Keratinocyte (primary cell): ENCODE measurements at regions not wholly inside any gene's neighbourhood (a gene's known extent, or its start where the extent isn't known, plus 50 kb on each side); places are given as distances from the start of the nearest gene placed in this dataset.

Experiments used
- DNase-seq: peaks from one replicate; pipeline ENCODE4 v3.0.0-alpha.2; 2011; ENCODE audit warnings: low read depth, missing footprints, low spot score
- FAIRE-seq: peaks from 2 replicates; lab custom pipeline; 2011; peaks lifted over from hg19 to GRCh38; lab: Jason Lieb, UNC
- H2AFZ ChIP-seq: 2 replicates; pipeline ENCODE4 v1.6.0; 2012; ENCODE audit warnings: low read length, control low read depth, inconsistent platforms; ENCODE audit not compliant: control insufficient read depth
- H3K27ac ChIP-seq: 2 replicates; pipeline ENCODE4 v1.5.1; 2011; ENCODE audit warnings: low read length; ENCODE audit not compliant: control insufficient read depth, insufficient read depth
- H3K27me3 ChIP-seq: 3 replicates; pipeline ENCODE4 v1.6.0; 2011; ENCODE audit warnings: low read length; ENCODE audit not compliant: control insufficient read depth, insufficient read depth; ENCODE audit errors: extremely low read depth
- H3K36me3 ChIP-seq, 2 experiments: 2 replicates in 1 of 2; 3 replicates in 1 of 2; pipeline ENCODE4 v1.5.1; 2011; ENCODE audit warnings: low read length in 2 of 2, mild to moderate bottlenecking in 1 of 2; ENCODE audit not compliant: control insufficient read depth in 2 of 2, insufficient read depth in 2 of 2; ENCODE audit errors: extremely low read depth in 1 of 2
- H3K4me1 ChIP-seq: 3 replicates; pipeline ENCODE4 v1.5.1; 2011; ENCODE audit warnings: low read length; ENCODE audit not compliant: control insufficient read depth, insufficient read depth; ENCODE audit errors: extremely low read depth
- H3K4me2 ChIP-seq: 3 replicates; pipeline ENCODE4 v1.6.0; 2011; ENCODE audit warnings: low read depth, low read length; ENCODE audit not compliant: control insufficient read depth, insufficient read depth; ENCODE audit errors: extremely low read depth
- H3K4me3 ChIP-seq, 3 experiments: fragments of 200-600 bp in 1 of 3; sonication (generic) in 1 of 3; 2 replicates in 2 of 3; 3 replicates in 1 of 3; pipeline ENCODE4 v1.5.1; 2011 to 2016; ENCODE audit warnings: low read length in 3 of 3, mild to moderate bottlenecking in 3 of 3, control low read depth in 2 of 3, inconsistent platforms in 1 of 3, low read depth in 1 of 3, mixed read lengths in 1 of 3, mixed run types in 1 of 3, moderate library complexity in 1 of 3; ENCODE audit not compliant: control insufficient read depth in 2 of 3, insufficient read depth in 2 of 3; ENCODE audit errors: extremely low read depth in 1 of 3
- H3K79me2 ChIP-seq: 2 replicates; pipeline ENCODE4 v1.6.0; 2012; ENCODE audit warnings: low read length; ENCODE audit not compliant: control insufficient read depth, insufficient read depth
- H3K9ac ChIP-seq: 3 replicates; pipeline ENCODE4 v1.6.0; 2011; ENCODE audit warnings: low read length; ENCODE audit not compliant: control insufficient read depth, insufficient read depth; ENCODE audit errors: extremely low read depth
- H3K9me1 ChIP-seq: 3 replicates; pipeline ENCODE4 v1.6.0; 2011; ENCODE audit warnings: low read length; ENCODE audit not compliant: control insufficient read depth, insufficient read depth; ENCODE audit errors: extremely low read depth
- H3K9me3 ChIP-seq: 2 replicates; pipeline ENCODE4 v1.5.1; 2012; ENCODE audit warnings: low read depth, low read length; ENCODE audit not compliant: control insufficient read depth
- H4K20me1 ChIP-seq: 3 replicates; pipeline ENCODE4 v1.6.0; 2011; ENCODE audit warnings: low read length; ENCODE audit not compliant: control insufficient read depth, insufficient read depth; ENCODE audit errors: extremely low read depth
- CTCF ChIP-seq, 3 experiments: IDR thresholded peaks in 1 of 3; conservative IDR thresholded peaks in 1 of 3; optimal IDR thresholded peaks in 1 of 3; 2 replicates in 2 of 3; 3 replicates in 1 of 3; pipeline versions ENCODE3 to v1.5.1; 2011; ENCODE audit warnings: low read length in 3 of 3, mild to moderate bottlenecking in 3 of 3, moderate library complexity in 2 of 3, control low read depth in 1 of 3, inconsistent platforms in 1 of 3; ENCODE audit not compliant: insufficient read depth in 2 of 3; ENCODE audit errors: extremely low read depth in 1 of 3
- EZH2 ChIP-seq: IDR thresholded peaks from one replicate; pipeline ENCODE4 v1.6.1; 2012; ENCODE audit warnings: inconsistent platforms, mild to moderate bottlenecking, low read length, moderate library complexity
- dilution Hi-C: fragments of 300-500 bp; cut with MboI; formaldehyde crosslinking; loops from one replicate; pipeline ENCODE4 v1.7.0; 2020; ENCODE audit warnings: low sequenced_read_pairs; ENCODE audit not compliant: extremely low pct_ligation_motif_present

- dilution Hi-C loops: no loop called here
- TF ChIP-seq CTCF (optimal IDR thresholded peaks at IDR 0.05 in 1 of 3, IDR thresholded peaks at IDR 0.05 in 1 of 3, conservative IDR thresholded peaks at IDR 0.05 in 1 of 3; ENCODE audit: extremely low read depth in 1 of 3, insufficient read depth in 2 of 3, low read length in 3 of 3) (no peak), EZH2 (no peak)
- Histone ChIP-seq H3K4me3 (no peak overlapping the region), H3K27me3 (no peaks in the 10 kb centered on the region), H3K4me1 (no peaks in the 10 kb centered on the region), H3K9ac (no peak overlapping the region), H2AFZ (no peak overlapping the region), H3K36me3 (no peaks in the 10 kb centered on the region), H3K9me3 (no peaks in the 10 kb centered on the region), H3K9me1 (no peaks in the 10 kb centered on the region), H4K20me1 (no peaks in the 10 kb centered on the region), H3K27ac (no peak overlapping the region), H3K79me2 (no peaks in the 10 kb centered on the region), H3K4me2 (no peak overlapping the region)
- FAIRE-seq (no peak), DNase-seq (no peak)
Observed at GRCh38 chr2:236956641-236957040, 129.0 kb upstream of the COPS8 start.

DNA sequence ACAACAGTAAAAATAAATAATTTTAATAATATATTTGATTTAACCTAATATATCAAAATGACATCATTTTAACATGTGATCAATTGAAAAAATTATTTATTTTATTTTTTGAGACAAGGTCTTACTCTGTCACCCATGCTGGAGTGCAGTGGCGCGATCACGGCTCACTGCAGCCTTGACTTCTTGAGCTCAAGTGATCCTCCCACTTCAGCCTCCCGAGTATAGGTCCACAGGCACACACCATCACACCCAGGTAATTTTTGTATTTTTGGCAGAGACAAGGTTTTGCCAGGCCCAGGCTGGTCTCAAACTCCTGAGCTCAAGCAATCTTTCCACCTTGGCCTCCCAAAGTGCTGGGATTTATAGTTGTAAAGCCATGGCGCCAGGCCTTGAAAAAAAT is 126.7 kb upstream of the COPS8 start:
- H3K9me3 ChIP-seq: no peaks in the 10 kb centered on the region
- H3K4me1 ChIP-seq: no peaks in the 10 kb centered on the region
- H3K79me2 ChIP-seq: no peaks in the 10 kb centered on the region
- dilution Hi-C loops: no loop called here
- no peak overlapping the region for H3K9ac ChIP-seq
- H2AFZ ChIP-seq: no peak overlapping the region
- no peak for TF ChIP-seq EZH2
- no peak for TF ChIP-seq CTCF (optimal IDR thresholded peaks at IDR 0.05 in 1 of 3, IDR thresholded peaks at IDR 0.05 in 1 of 3, conservative IDR thresholded peaks at IDR 0.05 in 1 of 3; ENCODE audit: extremely low read depth in 1 of 3, insufficient read depth in 2 of 3, low read length in 3 of 3)
- no peaks in the 10 kb centered on the region for H3K36me3 ChIP-seq
- no peak overlapping the region for H3K27ac ChIP-seq
- no peak overlapping the region for H3K4me2 ChIP-seq
- no peak overlapping the region for H3K4me3 ChIP-seq
- no peaks in the 10 kb centered on the region for H4K20me1 ChIP-seq
- FAIRE-seq (no peak), DNase-seq (no peak)
- no peaks in the 10 kb centered on the region for H3K27me3 ChIP-seq
- H3K9me1 ChIP-seq: no peaks in the 10 kb centered on the region
